Right ventricle myocardium superior (tissue), 1 donor: ENCODE measurements at regions not wholly inside any gene's neighbourhood (a gene's known extent, or its start where the extent isn't known, plus 50 kb on each side); places are given as distances from the start of the nearest gene placed in this dataset.

Source experiments
- ATAC-seq: fragments of 200-7000 bp; cut with Tn5 transposase; one replicate; pipeline ENCODE4 v1.9.1; 2020; ENCODE audit warnings: mild to moderate bottlenecking; ENCODE audit not compliant: poor library complexity
- DNase-seq: peaks from one replicate; pipeline ENCODE4 v3.0.0-alpha.2; 2020
- intact Hi-C: fragments of 100-400 bp; cut with DNase I; formaldehyde crosslinking; loops from one replicate; pipeline ENCODE4 v1.11.2; 2022
- donor health status: DM: no; HTN: yes; CAD: no; lungs with severe emphysema.

- ATAC-seq = peak; percentile 34
- intact Hi-C loops = no loop called here
- DNase-seq = no peak
These were observed 603.0 kb upstream of the CDH8 start for GRCh38 chr16:62638964-62639870.

- DNase-seq = no peak
- peak; percentile 94 for ATAC-seq
- intact Hi-C loops = no loop called here
These were observed 602.2 kb upstream of the CDH8 start for GRCh38 chr16:62638324-62638911.

DNA sequence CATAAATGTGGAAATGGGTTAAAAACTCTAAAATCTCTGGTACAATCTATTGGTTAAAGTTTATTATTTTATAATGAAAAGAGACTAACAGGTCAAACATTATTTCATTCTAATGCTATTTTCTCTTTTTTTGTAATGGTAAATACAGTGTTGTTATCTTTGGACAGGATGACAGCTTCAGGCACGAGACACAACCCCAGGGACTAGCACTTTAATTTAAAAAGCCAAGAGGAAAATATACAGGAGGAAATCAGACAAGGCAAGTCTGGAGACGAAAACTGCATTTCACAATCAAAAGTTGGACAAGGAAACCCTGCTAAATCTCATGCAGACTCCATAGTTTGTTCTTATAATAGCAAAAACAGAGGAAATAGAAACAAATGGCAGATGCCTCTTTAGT is 589.1 kb upstream of the CDH8 start:
- DNase-seq (no peak), ATAC-seq (no peak)
- intact Hi-C loops = no loop called here

DNA sequence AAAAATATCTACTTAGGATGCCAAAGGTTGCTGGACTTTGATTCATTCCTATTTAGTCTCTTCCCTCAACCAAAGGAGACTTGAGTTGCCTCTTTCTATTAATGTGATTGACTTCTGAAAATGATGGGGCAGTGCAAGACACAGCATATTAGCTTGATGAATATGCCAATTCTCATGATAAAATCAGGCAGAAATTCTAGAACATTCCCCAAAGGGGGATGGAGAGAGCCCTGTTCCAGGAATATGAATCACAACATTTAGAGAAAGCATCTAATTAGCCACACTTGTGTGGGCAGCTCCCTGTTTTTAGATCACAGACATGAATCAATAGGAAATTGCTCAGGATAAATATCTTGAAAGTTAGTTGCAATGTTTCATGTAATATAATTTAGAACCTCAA is 584.0 kb upstream of the CDH8 start:
- DNase-seq (no peak), ATAC-seq (no peak)
- intact Hi-C loops = no loop called here

DNA sequence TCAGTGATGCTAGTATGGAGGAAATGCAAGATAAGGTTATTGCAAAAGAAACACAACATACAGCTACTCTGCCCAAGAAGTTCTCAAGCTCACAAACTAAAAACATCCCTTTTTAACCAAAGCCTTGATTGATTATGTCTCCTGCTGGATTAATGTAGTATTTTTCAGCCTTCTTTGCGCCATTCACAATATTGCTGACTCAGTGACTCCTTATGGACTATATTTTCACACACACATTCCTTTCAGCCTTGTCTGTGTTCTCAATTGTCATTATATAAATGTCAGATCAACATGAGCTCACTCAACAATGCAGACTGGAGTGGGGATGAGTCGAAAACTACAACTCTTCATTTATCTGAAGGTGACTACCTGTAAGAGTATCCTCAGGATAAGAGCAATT is 579.3 kb upstream of the CDH8 start:
- ATAC-seq = no peak
- intact Hi-C loops = no loop called here
- DNase-seq = no peak

DNA sequence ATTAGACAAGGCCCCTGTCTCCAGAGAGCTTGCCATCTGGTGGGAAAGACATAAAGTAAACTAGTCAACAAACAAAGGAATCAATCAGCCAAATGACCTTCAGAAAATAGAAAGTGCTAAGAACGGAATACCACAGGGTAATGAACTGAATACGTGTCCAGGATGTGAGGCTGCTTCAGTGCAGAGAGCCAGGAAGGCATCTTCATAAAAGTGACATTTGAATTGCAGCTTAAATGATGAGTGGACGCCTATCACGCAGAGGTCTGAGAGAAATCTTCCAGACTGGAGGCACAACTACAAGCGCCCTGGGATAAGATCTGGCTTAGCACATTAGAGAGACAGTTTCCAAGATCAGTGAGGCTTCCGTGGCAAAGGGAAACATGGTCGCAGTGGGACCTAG is 574.1 kb upstream of the CDH8 start:
- intact Hi-C loops = no loop called here
- no peak for DNase-seq
- no peak for ATAC-seq

DNA sequence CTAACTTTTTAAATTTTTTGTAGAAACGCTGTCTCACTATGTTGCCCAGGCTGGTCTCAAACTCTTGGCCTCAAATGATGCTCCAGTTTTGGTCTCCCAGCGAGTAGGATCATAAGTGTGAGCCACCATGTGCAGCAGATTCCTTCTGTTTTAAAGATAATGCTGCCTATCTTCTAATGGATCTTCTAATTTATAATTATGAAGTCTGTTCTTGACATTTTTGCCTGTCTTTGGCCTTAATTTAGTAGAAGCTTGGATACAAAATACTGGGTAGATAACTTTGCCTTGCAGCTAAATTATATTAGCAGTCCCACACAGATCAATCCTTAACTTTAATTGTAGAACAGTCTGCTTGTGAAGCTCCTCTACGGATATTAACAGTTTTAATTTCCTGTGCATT is 566.6 kb upstream of the CDH8 start:
- ATAC-seq (no peak), DNase-seq (no peak)
- intact Hi-C loops = no loop called here

DNA sequence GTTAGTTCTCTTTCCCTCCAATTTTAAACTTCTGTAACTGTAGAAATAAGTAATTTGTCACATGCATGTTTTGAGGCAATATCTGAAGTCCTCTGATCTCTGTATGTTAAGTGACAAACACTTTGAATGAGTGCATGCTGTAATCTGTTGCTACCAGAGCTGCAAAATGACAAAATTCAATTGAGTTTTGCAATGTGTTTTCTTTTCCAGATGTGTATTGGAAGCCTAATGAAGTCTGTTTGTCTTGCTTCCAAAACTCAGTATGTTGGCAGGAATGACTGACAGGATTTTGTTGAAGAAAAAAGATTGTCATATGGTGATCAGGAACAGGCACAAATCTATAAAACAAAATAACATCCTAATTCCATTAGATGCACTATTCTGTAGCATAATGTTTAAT is 561.6 kb upstream of the CDH8 start:
- ATAC-seq (no peak), DNase-seq (no peak)
- intact Hi-C loops = no loop called here

GRCh38 chr16:62596584-62596983 is 560.3 kb upstream of the CDH8 start:
- intact Hi-C loops = no loop called here
- ATAC-seq = no peak
- no peak for DNase-seq

DNA sequence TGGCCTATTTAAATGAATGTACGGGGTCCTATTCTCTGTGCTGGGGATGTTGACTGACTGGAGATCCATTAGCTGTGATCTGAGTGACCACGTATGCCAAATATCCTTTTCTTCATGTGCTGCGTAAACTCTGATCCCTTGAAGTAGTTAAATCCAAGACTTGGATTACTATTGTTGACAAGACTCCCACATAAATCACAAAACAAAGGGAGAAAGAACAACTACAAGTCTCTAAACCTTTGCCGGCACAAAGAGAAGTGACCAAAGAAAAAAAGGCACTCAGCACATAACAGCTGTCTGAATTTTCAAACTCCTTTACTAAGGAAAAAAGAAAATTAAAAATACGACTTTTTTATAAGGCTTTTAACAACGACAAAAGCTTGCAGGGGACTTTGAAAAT is 559.9 kb upstream of the CDH8 start:
- intact Hi-C loops = no loop called here
- ATAC-seq = no peak
- no peak for DNase-seq

- ATAC-seq (no peak), DNase-seq (no peak)
- intact Hi-C loops = no loop called here
These were observed 550.1 kb upstream of the CDH8 start for GRCh38 chr16:62586128-62586862.

GRCh38 chr16:62585041-62585545 is 548.9 kb upstream of the CDH8 start:
- intact Hi-C loops = no loop called here
- ATAC-seq (no peak), DNase-seq (no peak)

DNA sequence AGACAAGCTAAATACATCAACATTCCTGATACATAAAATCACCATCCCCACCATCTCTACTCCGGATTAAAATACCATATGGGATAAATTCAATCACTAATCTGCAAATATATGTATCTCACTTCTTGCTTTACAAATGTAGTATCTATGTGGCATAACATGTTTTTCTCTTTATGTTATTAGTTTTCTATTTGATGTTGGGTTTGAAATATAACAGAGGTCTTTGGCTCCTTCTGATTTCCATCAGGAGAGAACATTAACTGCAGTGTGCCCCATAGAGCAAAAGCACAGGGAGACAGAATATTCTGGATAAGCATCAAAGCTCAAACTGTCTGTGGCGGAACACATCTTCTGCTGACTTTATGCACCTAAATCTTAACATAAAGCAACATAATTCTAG is 547.2 kb upstream of the CDH8 start:
- ATAC-seq (no peak), DNase-seq (no peak)
- intact Hi-C loops = no loop called here

GRCh38 chr16:62573466-62573865 is 537.2 kb upstream of the CDH8 start:
- DNase-seq (no peak), ATAC-seq (no peak)
- intact Hi-C loops = no loop called here

GRCh38 chr16:62568926-62569325 is 532.7 kb upstream of the CDH8 start:
- DNase-seq = no peak
- intact Hi-C loops = no loop called here
- no peak for ATAC-seq

GRCh38 chr16:62565706-62566105 is 529.5 kb upstream of the CDH8 start:
- intact Hi-C loops = no loop called here
- ATAC-seq = no peak
- no peak for DNase-seq

GRCh38 chr16:62564291-62564690 is 528.1 kb upstream of the CDH8 start:
- ATAC-seq (no peak), DNase-seq (no peak)
- intact Hi-C loops = no loop called here

DNA sequence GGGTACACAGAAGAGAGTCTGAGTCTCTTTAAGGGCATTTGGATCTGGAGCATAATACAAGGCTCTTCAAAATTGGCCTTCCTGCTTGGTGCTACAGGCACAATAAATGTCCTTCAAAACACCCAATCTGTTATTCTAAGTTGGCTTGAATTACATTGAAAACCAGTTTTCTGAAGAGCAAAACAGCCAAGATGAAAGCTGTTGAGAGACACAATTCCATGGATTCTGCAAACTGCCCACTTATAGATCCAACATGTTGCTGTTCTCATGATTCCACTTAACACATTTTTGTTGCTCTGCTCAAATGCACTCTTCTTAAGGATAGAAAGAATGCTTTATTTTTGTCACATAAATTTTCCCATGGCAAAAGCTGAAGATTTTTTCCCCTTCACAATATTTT is 525.9 kb upstream of the CDH8 start:
- intact Hi-C loops = no loop called here
- no peak for ATAC-seq

GRCh38 chr16:62549875-62550274 is 513.6 kb upstream of the CDH8 start:
- ATAC-seq = no peak

More for the DNA sequence above, 525.9 kb upstream of the CDH8 start:
- DNase-seq = no peak

GRCh38 chr16:62548095-62548494 is 511.9 kb upstream of the CDH8 start:
- intact Hi-C loops = no loop called here
- DNase-seq = no peak
- no peak for ATAC-seq

More at GRCh38 chr16:62549875-62550274, 513.6 kb upstream of the CDH8 start:
- intact Hi-C loops = no loop called here
- DNase-seq = no peak
